OCI-LY1 (cell line): ENCODE measurements at regions not wholly inside any gene's neighbourhood (a gene's known extent, or its start where the extent isn't known, plus 50 kb on each side); places are given as distances from the start of the nearest gene placed in this dataset.

ENCODE experiments used
- CTCF ChIP-seq: fragments of 200-600 bp; sonication (generic), shearing (Covaris generic); IDR thresholded peaks from 2 replicates; pipeline ENCODE4 v1.5.1; 2017; ENCODE audit warnings: mild to moderate bottlenecking, antibody characterized with exemption, low read length, moderate library complexity, mixed read lengths
- EZH2 ChIP-seq: fragments of 200-600 bp; sonication (generic), shearing (Covaris generic); IDR thresholded peaks from 2 replicates; pipeline ENCODE4 v1.8.0; 2017; ENCODE audit warnings: borderline replicate concordance, mixed run types, mild to moderate bottlenecking, antibody characterized with exemption, low read length, moderate library complexity, mixed read lengths

GRCh38 chr1:147826259-147826658 lies 65.9 kb upstream of the GJA5 start:
- TF ChIP-seq EZH2 (no peak), CTCF (no peak)
